ENCODE measurements at regions not wholly inside any gene's neighbourhood (a gene's known extent, or its start where the extent isn't known, plus 50 kb on each side); places are given as distances from the start of the nearest gene placed in this dataset.

GRCh38 chr5:34495178-34495577 is 160.9 kb upstream of the RAI14 start:
- Histone ChIP-seq H3K36me3 (no peaks in the 10 kb centered on the region), H3K27ac (peak overlapping the region in 10 of 11 experiments; percentile 46 to 98 (median 88); a peak in 19 of 22 replicates), H3K4me1 (peaks cover 65 to 89% (median 81%) of the 10 kb centered on the region in 10 experiments), H3K4me3 (no peak overlapping the region), H3K4me2 (peak overlapping the region; percentile 19 to 89 (median 72); a peak in 20 of 22 replicates), H3K9ac (peak overlapping the region in 3 of 11 experiments; percentile 9 to 70 (median 63); a peak in 3 of 22 replicates), H4K20me1 (no peaks in the 10 kb centered on the region), H3K9me3 (replicated peaks in 1 of 11) (no peaks in the 10 kb centered on the region), H3K27me3 (no peaks in the 10 kb centered on the region)
- TF ChIP-seq Cebpa-rat (IDR thresholded peaks at IDR 0.05) = no peak

- Histone ChIP-seq H3K27ac (peak overlapping the region; percentile 28 to 98 (median 87); a peak in 20 of 22 replicates), H3K4me3 (no peak overlapping the region), H3K36me3 (no peaks in the 10 kb centered on the region), H3K9ac (peak overlapping the region in 5 of 11 experiments; percentile 3 to 45 (median 34); a peak in 3 of 22 replicates), H3K4me2 (peak overlapping the region; percentile 59 to 89 (median 72)), H4K20me1 (no peaks in the 10 kb centered on the region), H3K9me3 (replicated peaks in 1 of 11) (no peaks in the 10 kb centered on the region), H3K4me1 (peaks cover 76 to 90% (median 82%) of the 10 kb centered on the region in 10 experiments), H3K27me3 (no peaks in the 10 kb centered on the region)
- no peak for TF ChIP-seq Cebpa-rat (IDR thresholded peaks at IDR 0.05)
These were observed 159.9 kb upstream of the RAI14 start for GRCh38 chr5:34496260-34496691.

GRCh38 chr5:34496701-34497469 is 159.2 kb upstream of the RAI14 start:
- TF ChIP-seq Cebpa-rat (IDR thresholded peaks at IDR 0.05) = no peak

GRCh38 chr5:34497470-34497808 is 158.7 kb upstream of the RAI14 start:
- Histone ChIP-seq H3K27me3 (no peaks in the 10 kb centered on the region), H3K36me3 (no peaks in the 10 kb centered on the region), H3K9ac (peak overlapping the region in 7 of 11 experiments; percentile 1 to 51 (median 34); a peak in 9 of 22 replicates), H4K20me1 (no peaks in the 10 kb centered on the region), H3K4me1 (peaks cover 76 to 92% (median 86%) of the 10 kb centered on the region in 10 experiments), H3K4me2 (peak overlapping the region; percentile 59 to 89 (median 72)), H3K4me3 (no peak overlapping the region), H3K27ac (peak overlapping the region; percentile 42 to 98 (median 89); a peak in 21 of 22 replicates), H3K9me3 (replicated peaks in 1 of 11) (no peaks in the 10 kb centered on the region)
- TF ChIP-seq Cebpa-rat (IDR thresholded peaks at IDR 0.05) = no peak

More at GRCh38 chr5:34496701-34497469, 159.2 kb upstream of the RAI14 start:
- Histone ChIP-seq H4K20me1 (no peaks in the 10 kb centered on the region), H3K4me2 (peak overlapping the region; percentile 59 to 89 (median 72)), H3K36me3 (no peaks in the 10 kb centered on the region), H3K4me3 (no peak overlapping the region), H3K9me3 (replicated peaks in 1 of 11) (no peaks in the 10 kb centered on the region), H3K4me1 (peaks cover 76 to 90% (median 81%) of the 10 kb centered on the region in 10 experiments), H3K27me3 (no peaks in the 10 kb centered on the region), H3K27ac (peak overlapping the region; percentile 42 to 98 (median 89); a peak in 21 of 22 replicates), H3K9ac (peak overlapping the region in 8 of 11 experiments; percentile 1 to 51 (median 34); a peak in 12 of 22 replicates)

GRCh38 chr5:34498572-34498971 is 157.6 kb upstream of the RAI14 start:
- Histone ChIP-seq H3K27ac (peak overlapping the region; percentile 73 to 98 (median 89)), H3K27me3 (no peaks in the 10 kb centered on the region), H3K4me1 (peaks cover 76 to 95% (median 86%) of the 10 kb centered on the region in 10 experiments), H3K4me2 (peak overlapping the region in 10 of 11 experiments; percentile 32 to 89 (median 72); a peak in 20 of 22 replicates), H3K9me3 (replicated peaks in 1 of 11) (no peaks in the 10 kb centered on the region), H3K36me3 (no peaks in the 10 kb centered on the region), H4K20me1 (no peaks in the 10 kb centered on the region), H3K9ac (peak overlapping the region in 10 of 11 experiments; percentile 32 to 83 (median 71); a peak in 18 of 22 replicates), H3K4me3 (no peak overlapping the region)
- TF ChIP-seq Cebpa-rat (IDR thresholded peaks at IDR 0.05) = no peak

- H3K4me3 ChIP-seq = no peak overlapping the region
- peak overlapping the region; percentile 22 to 89 (median 76) for H3K4me2 ChIP-seq
- TF ChIP-seq Cebpa-rat (IDR thresholded peaks at IDR 0.05) = 0 out of 22 replicates have a peak, but pooled peaks of 1 of the 11 experiments have one; percentile 8
- H4K20me1 ChIP-seq = no peaks in the 10 kb centered on the region
- peak overlapping the region; percentile 73 to 98 (median 89) for H3K27ac ChIP-seq
- peaks cover 71 to 89% (median 80%) of the 10 kb centered on the region in 10 experiments for H3K4me1 ChIP-seq
- H3K9ac ChIP-seq = peak overlapping the region; percentile 43 to 83 (median 71); a peak in 20 of 22 replicates
- no peaks in the 10 kb centered on the region for H3K36me3 ChIP-seq
- H3K9me3 ChIP-seq (replicated peaks in 1 of 11) = no peaks in the 10 kb centered on the region
- H3K27me3 ChIP-seq = no peaks in the 10 kb centered on the region
These were observed 157.0 kb upstream of the RAI14 start for GRCh38 chr5:34499001-34499734.

- no peaks in the 10 kb centered on the region for H4K20me1 ChIP-seq
- no peak overlapping the region for H3K4me3 ChIP-seq
- peaks cover 60 to 78% (median 68%) of the 10 kb centered on the region in 10 experiments for H3K4me1 ChIP-seq
- no peaks in the 10 kb centered on the region for H3K36me3 ChIP-seq
- peaks cover 0 to 8% (median 4%) of the 10 kb centered on the region in 11 experiments; a peak in 8 of 22 replicates for H3K9me3 ChIP-seq (replicated peaks in 1 of 11)
- H3K4me2 ChIP-seq = peak overlapping the region; percentile 31 to 89 (median 67)
- peak overlapping the region in 4 of 11 experiments; percentile 5 to 82 (median 42); a peak in 5 of 22 replicates for H3K9ac ChIP-seq
- peak overlapping the region; percentile 73 to 98 (median 89); a peak in 21 of 22 replicates for H3K27ac ChIP-seq
- no peaks in the 10 kb centered on the region for H3K27me3 ChIP-seq
- TF ChIP-seq Cebpa-rat (IDR thresholded peaks at IDR 0.05) = no peak
These were observed 155.8 kb upstream of the RAI14 start for GRCh38 chr5:34500236-34500847.

- Histone ChIP-seq H3K27ac (peak overlapping the region; percentile 27 to 98 (median 89); a peak in 19 of 22 replicates), H3K4me2 (peak overlapping the region; percentile 31 to 89 (median 67); a peak in 21 of 22 replicates), H4K20me1 (no peaks in the 10 kb centered on the region), H3K4me1 (peaks cover 53 to 71% (median 61%) of the 10 kb centered on the region in 10 experiments), H3K36me3 (no peaks in the 10 kb centered on the region), H3K4me3 (no peak overlapping the region), H3K9me3 (replicated peaks in 1 of 11) (peaks cover 0 to 10% (median 4%) of the 10 kb centered on the region in 11 experiments; a peak in 8 of 22 replicates), H3K27me3 (no peaks in the 10 kb centered on the region), H3K9ac (peak overlapping the region in 4 of 11 experiments; percentile 4 to 82 (median 5); a peak in 3 of 22 replicates)
- no peak for TF ChIP-seq Cebpa-rat (IDR thresholded peaks at IDR 0.05)
These were observed 155.1 kb upstream of the RAI14 start for GRCh38 chr5:34501016-34501415.

Measured in BLaER1 treated with 17β-estradiol and CSF1 and Interleukin-3, amounts not matched to agents 10 nM and 100 nM (cell line).